HG03135 (cell line): ENCODE measurements at regions not wholly inside any gene's neighbourhood (a gene's known extent, or its start where the extent isn't known, plus 50 kb on each side); places are given as distances from the start of the nearest gene placed in this dataset.

ENCODE experiments used
- ATAC-seq: cut with Tn5 transposase; IDR thresholded peaks from one replicate; pipeline ENCODE4 v1.9.1; 2021; ENCODE audit warnings: mild to moderate bottlenecking, moderate library complexity; ENCODE audit not compliant: unreplicated experiment

GRCh38 chr6:37104824-37105147 lies 65.2 kb upstream of the PIM1 start:
- no peak for ATAC-seq

DNA sequence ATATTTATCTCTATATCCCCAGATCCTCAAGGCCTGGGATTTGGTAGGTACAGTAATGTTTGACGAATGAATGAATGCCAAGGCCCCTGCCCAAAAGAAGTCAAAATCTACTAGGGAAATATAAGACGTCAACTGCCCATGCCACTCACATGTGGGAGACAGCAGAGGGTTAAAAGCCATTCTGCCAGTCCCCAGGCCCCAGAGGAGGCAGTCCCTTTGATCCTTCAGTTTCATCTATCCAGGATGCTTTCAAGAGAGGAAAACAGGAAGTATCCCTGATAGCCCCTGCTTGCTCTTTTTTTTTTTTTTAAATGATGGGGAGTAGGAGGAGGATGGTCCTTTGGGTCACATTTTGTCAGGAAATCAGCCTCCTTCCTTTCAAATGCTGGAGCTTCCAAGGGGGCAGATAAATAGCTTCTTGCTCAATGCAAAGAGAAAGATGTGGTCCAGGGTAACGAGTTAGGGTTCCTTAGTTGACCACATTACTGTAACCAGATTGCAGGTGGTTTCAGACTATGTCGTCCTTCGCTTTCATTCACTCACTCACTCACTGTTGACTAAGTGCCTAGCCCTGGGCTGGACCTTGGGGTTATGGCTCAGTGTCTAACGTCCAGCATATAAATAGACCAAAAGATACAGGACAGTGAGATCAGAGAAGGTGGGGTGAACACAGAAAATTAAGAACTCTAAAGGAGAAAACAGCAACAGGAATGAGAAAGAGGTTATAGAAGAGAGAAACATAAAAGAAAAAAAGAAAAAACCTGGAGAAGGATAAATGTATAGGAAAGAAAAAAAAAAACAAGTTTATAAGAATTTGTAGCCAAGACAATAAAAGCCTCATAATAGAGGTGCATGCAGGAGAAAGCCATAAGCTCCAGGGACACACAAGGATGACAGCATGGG lies 64.6 kb upstream of the PIM1 start:
- ATAC-seq: no peak

- no peak for ATAC-seq
Measured at GRCh38 chr6:37106051-37106363, 63.9 kb upstream of the PIM1 start.

- ATAC-seq: no peak
Measured at GRCh38 chr6:37106554-37106953, 63.4 kb upstream of the PIM1 start.

GRCh38 chr6:37106982-37107491 lies 62.9 kb upstream of the PIM1 start:
- no peak for ATAC-seq

GRCh38 chr6:37109714-37110499 lies 60.0 kb upstream of the PIM1 start:
- ATAC-seq: no peak

GRCh38 chr6:37110500-37111461 lies 59.2 kb upstream of the PIM1 start:
- ATAC-seq: no peak

GRCh38 chr6:37113976-37114375 lies 56.0 kb upstream of the PIM1 start:
- no peak for ATAC-seq

DNA sequence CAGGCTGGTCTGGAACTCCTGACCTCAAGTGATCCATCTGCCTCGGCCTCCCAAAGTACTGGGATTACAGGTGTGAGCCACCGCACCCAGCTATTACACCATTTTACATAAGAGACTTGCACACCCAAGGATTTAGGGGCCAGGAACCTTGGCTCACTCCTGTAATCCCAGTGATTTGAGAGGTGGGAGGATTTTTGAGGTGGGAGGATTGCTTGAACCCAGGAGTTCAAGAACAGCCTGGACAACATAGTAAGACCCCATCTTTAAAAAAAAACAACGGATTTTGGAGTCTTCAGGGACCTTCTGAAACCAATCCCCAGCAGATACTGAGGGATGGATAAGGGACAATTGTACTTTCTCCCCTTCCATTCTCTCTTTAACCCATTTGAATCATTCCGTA lies 55.3 kb upstream of the PIM1 start:
- ATAC-seq: no peak

DNA sequence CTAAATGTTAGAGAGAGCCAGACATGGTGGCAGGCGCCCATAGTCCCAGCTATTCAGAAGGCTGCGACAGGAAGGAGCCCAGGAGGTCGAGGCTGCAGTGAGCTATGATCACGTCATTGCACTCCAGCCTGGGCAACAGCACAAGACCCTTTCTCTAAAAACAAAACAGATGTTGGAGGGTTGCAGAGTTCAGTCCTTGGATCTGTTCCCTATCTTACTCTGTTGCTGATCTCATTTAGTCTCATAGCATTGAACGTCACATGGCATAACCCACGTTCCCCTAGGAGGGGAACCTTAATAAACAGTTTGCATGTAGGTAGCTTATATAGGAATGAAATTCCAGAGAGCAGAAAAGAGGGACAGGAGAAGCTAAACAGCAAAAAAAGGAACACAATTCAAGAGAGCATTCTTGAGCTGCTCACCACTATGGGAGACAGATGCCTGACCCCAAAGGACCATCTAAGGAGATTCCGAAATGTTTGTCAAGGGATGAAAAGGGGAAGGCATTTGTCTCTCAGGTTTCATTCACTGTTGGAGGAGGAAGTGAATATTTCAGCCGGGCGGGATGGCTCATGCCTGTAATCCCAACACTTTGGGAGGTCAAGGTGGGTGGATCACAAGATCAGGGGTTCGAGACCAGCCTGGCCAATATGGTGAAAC lies 54.6 kb upstream of the PIM1 start:
- ATAC-seq: no peak

DNA sequence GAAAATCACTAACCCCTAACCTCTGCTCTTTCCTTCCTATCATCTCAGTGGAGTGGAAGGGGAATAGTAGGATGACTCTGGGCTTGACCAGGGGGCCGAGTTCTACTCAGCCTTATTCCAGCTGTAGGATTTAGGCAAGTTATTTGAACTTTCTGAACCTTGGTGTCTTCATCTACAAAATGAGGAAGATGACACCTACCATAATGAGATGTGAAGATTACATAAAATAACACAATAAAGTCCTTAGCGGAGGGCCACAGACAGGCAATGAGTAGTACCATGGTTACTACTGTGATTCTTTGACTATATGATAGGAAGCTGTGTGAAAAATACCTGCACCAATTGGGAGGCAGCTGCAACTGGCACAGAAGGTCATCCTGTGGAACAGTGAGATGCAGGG lies 53.6 kb upstream of the PIM1 start:
- ATAC-seq: no peak

GRCh38 chr6:37119387-37119886 lies 50.5 kb upstream of the PIM1 start:
- no peak for ATAC-seq
